ENCODE measurements at regions not wholly inside any gene's neighbourhood (a gene's known extent, or its start where the extent isn't known, plus 50 kb on each side); places are given as distances from the start of the nearest gene placed in this dataset.

DNA sequence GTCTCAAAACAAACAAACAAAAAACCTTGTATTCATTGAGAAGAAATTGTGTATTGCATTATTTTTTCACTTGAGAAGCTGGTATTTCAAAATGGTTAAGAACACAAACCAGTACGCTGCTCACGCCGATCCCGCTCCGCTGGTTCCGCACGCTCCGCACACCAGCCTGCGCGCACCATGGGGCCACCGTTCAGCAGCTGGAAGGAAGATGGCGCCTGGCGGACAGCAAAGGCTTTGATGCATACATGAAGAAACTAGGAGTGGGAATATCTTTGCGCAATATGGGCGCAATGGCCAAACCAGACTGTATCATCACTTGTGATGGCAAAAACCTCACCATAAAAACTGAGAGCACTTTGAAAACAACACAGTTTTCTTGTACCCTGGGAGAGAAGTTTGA lies 75.7 kb downstream of the RBM43 start:
- H3K9me3 Mint-ChIP-seq = no peaks in the 10 kb centered on the region
- TF ChIP-seq CTCF (IDR thresholded peaks at IDR 0.05) = no peak
- intact Hi-C loops (cut with micrococcal nuclease) = no loop called here
- peaks cover 7% of the 10 kb centered on the region for H3K4me1 Mint-ChIP-seq (ENCODE audit: low read depth)
- ChIA-PET CTCF (interaction anchor here (1.2 kb wide), 1 partner anchor 53 kb away, joined by 4 read pairs; no protein-coding TSS in a partner anchor), POLR2A (no interaction called here)
- ATAC-seq (no peak), DNase-seq (no peak)
- H3K27ac Mint-ChIP-seq = no peak overlapping the region
- no peak overlapping the region for H3K4me3 Mint-ChIP-seq
- H3K36me3 Mint-ChIP-seq (ENCODE audit: low read depth) = no peaks in the 10 kb centered on the region
- H3K27me3 Mint-ChIP-seq = no peaks in the 10 kb centered on the region

DNA sequence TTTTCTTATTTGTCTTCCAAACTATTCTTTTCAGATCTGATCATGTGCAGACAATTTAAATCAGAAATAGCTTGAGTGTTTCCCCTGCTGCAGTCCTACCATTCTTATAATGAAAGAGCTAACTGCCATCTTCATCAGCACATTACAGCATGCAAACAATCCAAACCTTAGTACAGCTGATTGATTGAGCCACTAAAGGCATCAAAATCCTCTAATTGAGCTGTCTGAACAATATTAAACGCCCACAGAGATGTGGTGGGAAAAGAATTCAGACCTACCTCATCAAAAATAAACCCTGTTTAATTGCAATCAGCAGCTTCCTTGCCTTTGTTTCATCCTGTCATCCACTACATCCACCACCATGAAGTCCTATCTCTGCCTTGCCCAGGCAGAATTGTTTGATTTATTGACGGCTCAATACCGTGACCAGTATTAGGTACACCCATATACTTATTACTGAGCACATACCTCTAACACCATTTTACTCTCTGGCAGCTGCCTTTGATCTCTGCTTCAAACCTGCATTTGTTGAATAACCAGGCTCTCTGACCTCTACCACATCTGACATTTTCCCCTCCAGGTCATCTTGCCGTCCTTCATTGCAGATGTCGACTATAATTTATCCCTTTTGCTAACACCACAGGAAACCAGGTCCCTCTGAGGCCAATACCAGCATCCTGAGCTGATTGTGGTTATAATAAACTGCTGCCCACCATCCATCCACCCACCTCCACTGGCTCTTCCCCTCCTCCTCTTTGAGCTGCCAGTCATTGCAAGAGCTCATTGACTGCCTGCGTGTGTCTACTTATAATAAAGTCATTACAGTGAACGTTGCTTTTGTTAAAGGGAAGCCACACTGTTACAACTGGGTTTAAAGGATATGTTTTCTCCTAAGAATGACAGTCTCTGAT lies 78.5 kb downstream of the RBM43 start:
- ChIA-PET CTCF (no interaction called here), POLR2A (interaction anchor here (1.2 kb wide), 1 partner anchor 17 kb away, joined by 3 read pairs; no protein-coding TSS in a partner anchor)
- ATAC-seq (no peak), DNase-seq (no peak)
- Mint-ChIP-seq H3K9me3 (no peaks in the 10 kb centered on the region), H3K36me3 (ENCODE audit: low read depth) (no peaks in the 10 kb centered on the region), H3K27ac (no peak overlapping the region), H3K27me3 (peaks cover 7% of the 10 kb centered on the region), H3K4me3 (no peak overlapping the region), H3K4me1 (ENCODE audit: low read depth) (no peaks in the 10 kb centered on the region)
- no peak for TF ChIP-seq CTCF (IDR thresholded peaks at IDR 0.05)
- intact Hi-C loops (cut with micrococcal nuclease) = no loop called here

- ATAC-seq (no peak), DNase-seq (no peak)
- TF ChIP-seq CTCF (IDR thresholded peaks at IDR 0.05) = no peak
- peaks cover 9% of the 10 kb centered on the region for H3K27me3 Mint-ChIP-seq
- ChIA-PET CTCF (no interaction called here), POLR2A (interaction anchor here (1.2 kb wide), 1 partner anchor 18 kb away, joined by 3 read pairs; no protein-coding TSS in a partner anchor)
- H3K4me1 Mint-ChIP-seq (ENCODE audit: low read depth) = no peaks in the 10 kb centered on the region
- intact Hi-C loops (cut with micrococcal nuclease) = no loop called here
- H3K27ac Mint-ChIP-seq = no peak overlapping the region
- no peaks in the 10 kb centered on the region for H3K36me3 Mint-ChIP-seq (ENCODE audit: low read depth)
- H3K9me3 Mint-ChIP-seq = no peaks in the 10 kb centered on the region
- H3K4me3 Mint-ChIP-seq = no peak overlapping the region
These were observed 79.3 kb downstream of the RBM43 start for GRCh38 chr2:151182396-151182795.

DNA sequence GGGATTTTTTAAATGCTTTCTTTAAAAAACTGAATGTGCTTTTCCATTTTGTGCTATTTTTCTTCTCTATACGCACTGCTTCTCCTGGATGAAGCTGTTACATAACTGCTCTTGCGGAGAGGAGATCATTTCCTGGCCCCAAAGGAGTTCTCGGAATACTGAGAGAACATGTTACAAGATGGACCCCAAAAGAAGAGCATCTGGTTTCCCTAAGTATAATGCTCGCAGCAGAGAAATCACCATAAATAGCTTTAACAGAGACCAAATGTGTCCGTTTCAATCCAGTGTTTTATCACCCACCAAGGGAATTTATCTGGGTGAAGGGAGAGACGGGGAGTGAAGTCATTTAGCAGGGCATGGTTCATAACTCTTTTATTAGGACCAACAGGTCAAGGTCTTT lies 80.1 kb downstream of the RBM43 start:
- H3K27me3 Mint-ChIP-seq = peaks cover 9% of the 10 kb centered on the region
- ATAC-seq (no peak), DNase-seq (no peak)
- no peak overlapping the region for H3K4me3 Mint-ChIP-seq
- ChIA-PET POLR2A (no interaction called here), CTCF (no interaction called here)
- H3K4me1 Mint-ChIP-seq (ENCODE audit: low read depth) = no peaks in the 10 kb centered on the region
- no peaks in the 10 kb centered on the region for H3K36me3 Mint-ChIP-seq (ENCODE audit: low read depth)
- TF ChIP-seq CTCF (IDR thresholded peaks at IDR 0.05) = no peak
- intact Hi-C loops (cut with micrococcal nuclease) = no loop called here
- H3K27ac Mint-ChIP-seq = no peak overlapping the region
- no peaks in the 10 kb centered on the region for H3K9me3 Mint-ChIP-seq

GRCh38 chr2:151180123-151180522 lies 81.5 kb downstream of the RBM43 start:
- H3K36me3 Mint-ChIP-seq (ENCODE audit: low read depth) = no peaks in the 10 kb centered on the region
- ATAC-seq = no peak
- POLR2A ChIA-PET = no interaction called here
- CTCF ChIA-PET = no interaction called here
- TF ChIP-seq CTCF (IDR thresholded peaks at IDR 0.05) = no peak
- H3K4me1 Mint-ChIP-seq (ENCODE audit: low read depth) = no peaks in the 10 kb centered on the region
- H3K27me3 Mint-ChIP-seq = peaks cover 9% of the 10 kb centered on the region
- intact Hi-C loops (cut with micrococcal nuclease) = no loop called here
- no peak overlapping the region for H3K27ac Mint-ChIP-seq
- DNase-seq = no peak
- H3K4me3 Mint-ChIP-seq = no peak overlapping the region
- H3K9me3 Mint-ChIP-seq = no peaks in the 10 kb centered on the region
